ENCODE measurements at regions not wholly inside any gene's neighbourhood (a gene's known extent, or its start where the extent isn't known, plus 50 kb on each side); places are given as distances from the start of the nearest gene placed in this dataset.

DNA sequence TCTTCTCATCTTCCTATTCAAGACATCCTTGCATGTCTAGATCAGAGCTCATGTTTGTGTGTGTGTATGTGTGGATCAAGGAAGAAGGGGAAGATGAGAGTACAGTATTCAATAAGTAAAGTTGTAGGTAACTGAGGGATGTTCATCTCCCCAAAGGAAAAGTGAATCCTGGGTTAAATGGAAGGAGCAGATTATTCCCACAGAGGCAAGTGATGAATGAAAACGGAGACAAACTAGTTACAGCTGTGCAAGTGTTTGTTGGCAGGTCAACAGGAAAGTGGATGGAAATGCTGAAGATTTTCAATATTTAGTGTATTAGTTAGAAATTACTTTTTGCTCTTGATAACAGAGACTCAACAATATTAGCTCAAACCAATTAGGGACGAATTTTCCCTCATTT is 84.2 kb upstream of the PDZRN3 start:
- no peaks in the 10 kb centered on the region for H3K9me3 ChIP-seq (replicated peaks)
- H3K36me3 ChIP-seq, result no peaks in the 10 kb centered on the region
- no peak for DNase-seq
- H3K4me1 ChIP-seq, result no peaks in the 10 kb centered on the region
- no peaks in the 10 kb centered on the region for H3K27me3 ChIP-seq (ENCODE audit: low read depth)
- no peak overlapping the region for H3K27ac ChIP-seq (replicated peaks)
- H3K4me3 ChIP-seq, result no peak overlapping the region
- intact Hi-C loops (cut with micrococcal nuclease), result no loop called here
- TF ChIP-seq, protein P1, sequence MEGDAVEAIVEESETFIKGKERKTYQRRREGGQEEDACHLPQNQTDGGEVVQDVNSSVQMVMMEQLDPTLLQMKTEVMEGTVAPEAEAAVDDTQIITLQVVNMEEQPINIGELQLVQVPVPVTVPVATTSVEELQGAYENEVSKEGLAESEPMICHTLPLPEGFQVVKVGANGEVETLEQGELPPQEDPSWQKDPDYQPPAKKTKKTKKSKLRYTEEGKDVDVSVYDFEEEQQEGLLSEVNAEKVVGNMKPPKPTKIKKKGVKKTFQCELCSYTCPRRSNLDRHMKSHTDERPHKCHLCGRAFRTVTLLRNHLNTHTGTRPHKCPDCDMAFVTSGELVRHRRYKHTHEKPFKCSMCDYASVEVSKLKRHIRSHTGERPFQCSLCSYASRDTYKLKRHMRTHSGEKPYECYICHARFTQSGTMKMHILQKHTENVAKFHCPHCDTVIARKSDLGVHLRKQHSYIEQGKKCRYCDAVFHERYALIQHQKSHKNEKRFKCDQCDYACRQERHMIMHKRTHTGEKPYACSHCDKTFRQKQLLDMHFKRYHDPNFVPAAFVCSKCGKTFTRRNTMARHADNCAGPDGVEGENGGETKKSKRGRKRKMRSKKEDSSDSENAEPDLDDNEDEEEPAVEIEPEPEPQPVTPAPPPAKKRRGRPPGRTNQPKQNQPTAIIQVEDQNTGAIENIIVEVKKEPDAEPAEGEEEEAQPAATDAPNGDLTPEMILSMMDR (IDR thresholded peaks at IDR 0.05; ENCODE audit: borderline replicate concordance), result no peak

DNA sequence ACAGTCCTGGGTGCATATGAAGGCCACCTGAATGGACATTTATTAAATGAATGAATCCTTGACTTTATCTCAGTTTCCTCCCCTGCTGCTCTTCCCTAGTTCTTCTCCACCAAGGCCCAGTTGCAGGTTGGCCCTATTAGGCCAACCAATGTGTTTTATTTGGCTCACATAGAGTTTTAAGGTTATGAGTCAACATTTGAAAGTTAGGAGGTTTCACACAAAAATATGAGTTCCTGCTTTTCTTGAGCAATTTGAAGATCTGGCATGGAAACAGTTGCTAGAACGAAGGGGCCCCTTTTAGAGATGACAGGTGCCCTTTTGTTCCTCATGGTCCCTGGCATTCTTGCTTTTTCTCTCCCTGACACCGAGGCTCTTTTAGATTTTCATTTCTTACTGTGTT is 83.0 kb upstream of the PDZRN3 start:
- H3K4me1 ChIP-seq, result no peaks in the 10 kb centered on the region
- H3K27ac ChIP-seq (replicated peaks), result no peak overlapping the region
- no peaks in the 10 kb centered on the region for H3K9me3 ChIP-seq (replicated peaks)
- TF ChIP-seq, protein P1 (IDR thresholded peaks at IDR 0.05; ENCODE audit: borderline replicate concordance), result no peak
- intact Hi-C loops (cut with micrococcal nuclease), result no loop called here
- H3K36me3 ChIP-seq, result no peaks in the 10 kb centered on the region
- DNase-seq, result no peak
- H3K27me3 ChIP-seq (ENCODE audit: low read depth), result no peaks in the 10 kb centered on the region
- H3K4me3 ChIP-seq, result no peak overlapping the region

DNA sequence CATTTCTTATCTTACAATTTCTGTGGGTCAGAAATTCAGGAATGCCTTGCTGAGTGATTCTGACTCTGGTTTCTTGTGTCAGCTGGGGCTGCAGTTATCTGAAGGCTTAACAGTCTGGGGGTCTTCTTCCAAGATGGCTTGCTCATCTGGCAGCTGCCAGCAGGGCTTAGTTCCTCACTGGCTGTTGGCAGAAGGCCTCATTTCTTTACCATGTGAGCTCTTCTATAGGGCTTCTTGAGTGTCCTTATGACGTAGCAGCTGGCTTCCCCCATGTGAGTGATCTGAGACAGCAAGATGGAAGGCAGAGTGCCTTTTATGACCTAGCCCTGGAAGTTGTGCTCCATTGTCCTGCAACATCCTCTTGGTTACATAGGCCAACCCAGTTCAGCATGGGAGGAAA is 82.0 kb upstream of the PDZRN3 start:
- H3K4me1 ChIP-seq, result no peaks in the 10 kb centered on the region
- TF ChIP-seq, protein P1 (IDR thresholded peaks at IDR 0.05; ENCODE audit: borderline replicate concordance), result no peak

DNA sequence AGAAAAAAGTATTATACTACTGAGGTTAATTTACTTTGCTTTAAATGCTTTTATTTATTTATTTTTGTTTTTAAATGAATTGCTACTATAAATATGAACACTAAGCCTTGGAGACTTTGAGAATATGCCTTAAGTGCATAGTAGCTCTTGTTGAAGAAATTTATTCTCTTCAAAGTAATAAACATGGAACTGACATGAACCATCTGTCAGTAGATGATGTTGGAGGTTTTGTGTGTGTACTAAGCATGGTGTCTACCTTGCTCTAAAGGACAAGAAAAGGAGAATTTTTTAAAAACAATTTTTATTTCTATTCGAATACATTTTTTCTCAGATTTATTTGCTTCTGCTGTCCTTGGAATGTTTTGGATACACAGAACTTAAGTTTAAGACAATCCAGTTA is 81.1 kb upstream of the PDZRN3 start:
- intact Hi-C loops (cut with micrococcal nuclease), result no loop called here

More for the DNA sequence above, 82.0 kb upstream of the PDZRN3 start:
- intact Hi-C loops (cut with micrococcal nuclease), result no loop called here
- Histone ChIP-seq H3K27me3 (ENCODE audit: low read depth) (no peaks in the 10 kb centered on the region), H3K9me3 (replicated peaks) (no peaks in the 10 kb centered on the region), H3K36me3 (no peaks in the 10 kb centered on the region), H3K27ac (replicated peaks) (no peak overlapping the region), H3K4me3 (no peak overlapping the region)
- DNase-seq, result no peak

DNA sequence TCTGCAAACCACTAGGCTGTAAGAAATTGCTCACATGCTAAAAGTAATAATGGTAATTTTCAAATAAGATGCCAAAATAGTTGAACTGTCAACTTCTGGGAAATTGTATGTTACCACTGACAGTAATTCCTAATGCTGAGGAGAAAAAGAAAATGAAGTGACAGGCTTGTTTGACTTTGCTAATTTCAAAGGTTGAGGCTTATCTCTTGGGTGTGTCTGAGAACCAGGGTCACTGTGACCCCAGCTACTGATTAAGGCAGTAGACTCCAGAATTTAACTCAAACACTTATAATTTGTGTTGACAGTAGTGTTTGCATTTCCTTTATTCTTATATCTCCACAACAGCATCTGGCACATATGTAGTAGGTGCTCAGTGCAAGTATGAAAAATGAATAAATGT is 74.6 kb upstream of the PDZRN3 start:
- TF ChIP-seq, protein P1 (IDR thresholded peaks at IDR 0.05; ENCODE audit: borderline replicate concordance), result no peak
- no peaks in the 10 kb centered on the region for H3K4me1 ChIP-seq
- no peak for DNase-seq
- no peak overlapping the region for H3K4me3 ChIP-seq
- H3K9me3 ChIP-seq (replicated peaks), result no peaks in the 10 kb centered on the region
- H3K36me3 ChIP-seq, result no peaks in the 10 kb centered on the region
- intact Hi-C loops (cut with micrococcal nuclease), result no loop called here
- H3K27me3 ChIP-seq (ENCODE audit: low read depth), result no peaks in the 10 kb centered on the region
- no peak overlapping the region for H3K27ac ChIP-seq (replicated peaks)

More for the DNA sequence above, 81.1 kb upstream of the PDZRN3 start:
- no peak for DNase-seq
- Histone ChIP-seq H3K4me1 (no peaks in the 10 kb centered on the region), H3K4me3 (no peak overlapping the region), H3K36me3 (no peaks in the 10 kb centered on the region), H3K9me3 (replicated peaks) (no peaks in the 10 kb centered on the region), H3K27me3 (ENCODE audit: low read depth) (no peaks in the 10 kb centered on the region), H3K27ac (replicated peaks) (no peak overlapping the region)
- TF ChIP-seq, protein P1 (IDR thresholded peaks at IDR 0.05; ENCODE audit: borderline replicate concordance), result no peak

DNA sequence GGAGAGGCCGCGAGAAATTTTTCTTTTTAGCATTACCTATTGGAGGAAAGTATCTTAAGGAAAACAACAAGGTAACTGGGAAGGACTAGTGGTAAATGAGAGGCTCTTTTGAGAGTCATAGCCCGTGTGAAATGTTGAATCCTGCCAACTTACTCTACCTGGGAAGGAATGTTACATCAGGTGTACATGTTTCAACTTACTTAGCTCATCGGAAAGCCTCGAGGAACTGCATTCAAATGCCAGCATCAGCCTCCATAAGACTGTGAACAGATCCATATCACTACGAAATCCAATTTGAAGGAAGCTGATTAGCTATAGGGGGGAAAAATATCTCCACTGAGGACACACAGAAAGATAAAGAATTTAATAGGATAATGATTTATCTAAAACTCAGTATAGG is 72.3 kb upstream of the PDZRN3 start:
- Histone ChIP-seq H3K27ac (replicated peaks) (no peak overlapping the region), H3K4me1 (no peaks in the 10 kb centered on the region), H3K9me3 (replicated peaks) (peaks cover 9% of the 10 kb centered on the region), H3K27me3 (ENCODE audit: low read depth) (no peaks in the 10 kb centered on the region), H3K36me3 (no peaks in the 10 kb centered on the region), H3K4me3 (no peak overlapping the region)
- DNase-seq, result no peak
- intact Hi-C loops (cut with micrococcal nuclease), result no loop called here
- TF ChIP-seq, protein P1 (IDR thresholded peaks at IDR 0.05; ENCODE audit: borderline replicate concordance), result no peak

Measured in left ventricle myocardium inferior (tissue), 1 donor.